Urothelium cell line (cell line): ENCODE measurements at regions not wholly inside any gene's neighbourhood (a gene's known extent, or its start where the extent isn't known, plus 50 kb on each side); places are given as distances from the start of the nearest gene placed in this dataset.
"Not testable (repeated sequence)": the region's sequence is repeated elsewhere in the genome, so short reads cannot be mapped to it uniquely, and the experiment has no call there.

Experiments
- DNase-seq: peaks from one replicate; pipeline ENCODE4 v3.0.0; 2011; ENCODE audit warnings: low spot score, mixed read lengths
- FAIRE-seq: peaks from 2 replicates; lab custom pipeline; 2011; peaks lifted over from hg19 to GRCh38; lab: Jason Lieb, UNC

DNA sequence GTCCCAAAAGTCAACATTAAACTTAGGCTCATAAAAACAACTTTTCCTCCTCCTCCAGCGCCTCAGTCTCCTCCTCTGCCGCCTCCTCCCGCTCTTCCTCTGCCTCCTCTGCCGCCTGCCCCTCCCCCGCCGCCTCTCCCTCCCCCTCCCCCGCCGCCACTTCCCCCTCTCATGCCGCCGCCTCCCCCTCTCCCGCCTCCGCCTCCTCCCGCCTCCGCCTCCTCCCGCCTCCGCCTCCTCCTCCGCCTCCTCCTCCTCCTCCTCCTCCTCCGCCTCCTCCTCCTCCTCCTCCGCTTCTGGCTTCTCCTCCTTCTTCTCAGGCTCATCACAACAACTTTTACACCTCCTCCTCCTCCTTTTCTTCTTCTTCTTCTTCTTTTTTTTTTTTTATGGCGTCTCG, 599.9 kb downstream of the TMEM182 start:
- FAIRE-seq (peak; percentile 93), DNase-seq (peak; percentile 79)

DNA sequence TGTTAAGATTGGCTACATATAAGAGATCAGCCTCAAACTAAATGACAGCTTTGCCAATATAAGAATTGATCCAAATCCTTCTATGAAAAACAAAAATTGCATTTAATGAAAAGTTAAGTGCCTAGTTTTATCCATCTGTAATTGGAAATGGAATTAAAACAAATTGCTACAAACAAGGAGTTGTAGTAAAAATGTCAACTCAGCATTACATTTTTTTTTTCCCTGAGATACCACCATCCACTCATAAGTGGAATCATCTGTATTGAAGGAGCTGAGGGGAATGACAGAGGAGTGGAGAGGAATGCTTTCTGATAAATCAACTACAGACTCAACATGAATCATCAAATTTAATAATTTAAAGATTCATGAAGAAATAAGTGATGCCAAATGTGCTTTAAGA, 601.8 kb downstream of the TMEM182 start:
- DNase-seq (no peak), FAIRE-seq (no peak)

DNA sequence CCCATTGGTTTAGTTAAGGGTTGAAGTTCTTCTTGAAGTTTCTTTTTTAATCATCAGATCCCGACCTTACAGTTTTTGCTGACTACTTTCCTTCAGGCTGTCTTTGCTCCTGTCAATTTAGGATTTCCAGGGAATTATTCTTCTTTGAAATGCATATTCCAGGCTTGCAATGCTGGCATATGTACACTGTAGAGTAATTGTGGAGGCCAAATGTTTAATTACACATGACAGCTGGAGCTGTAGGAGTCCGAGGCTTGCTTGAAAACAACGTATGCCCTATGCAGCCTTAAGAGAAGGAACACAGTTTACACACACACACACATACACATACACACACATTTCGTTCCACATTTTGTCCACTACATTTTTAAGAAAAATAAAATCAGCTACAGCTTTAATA, 602.3 kb downstream of the TMEM182 start:
- FAIRE-seq (no peak), DNase-seq (no peak)

DNA sequence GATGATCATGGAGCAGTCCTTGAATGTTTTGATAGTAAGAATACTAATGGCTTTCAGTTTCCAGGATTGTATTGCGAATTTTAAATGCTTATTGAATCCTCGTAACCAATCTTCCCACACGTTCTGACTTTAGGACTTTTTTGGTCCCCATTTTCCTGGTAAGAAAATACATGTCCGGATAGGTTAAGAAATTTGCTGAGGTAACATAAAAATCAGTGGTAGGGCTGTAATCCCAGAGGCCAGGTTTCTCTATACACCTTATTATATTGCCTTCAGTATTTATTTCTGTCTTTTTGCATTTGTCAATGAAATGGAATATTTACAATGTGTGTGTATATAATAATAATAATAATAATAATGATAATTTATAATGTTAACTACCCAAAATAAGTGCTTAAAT, 603.2 kb downstream of the TMEM182 start:
- no peak for DNase-seq
- no peak for FAIRE-seq

DNA sequence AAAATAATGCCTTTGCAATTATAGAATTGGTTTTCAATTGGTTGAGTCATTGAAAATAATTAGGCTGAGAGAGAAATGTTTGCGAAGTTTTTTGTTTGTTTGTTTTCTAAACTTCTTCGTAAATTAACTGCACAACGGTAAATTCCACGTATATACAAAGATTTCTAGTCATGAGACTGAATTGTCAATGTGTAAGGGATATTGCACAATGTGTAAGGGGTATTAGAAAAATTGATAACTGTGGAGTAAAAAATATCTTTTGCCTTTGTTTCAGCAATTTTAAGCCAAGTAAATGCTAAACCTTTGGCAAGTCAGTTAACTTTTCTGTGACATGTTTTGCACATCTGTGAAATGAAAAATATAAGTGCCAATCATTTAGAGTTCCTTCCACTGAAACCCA, 606.0 kb downstream of the TMEM182 start:
- FAIRE-seq (no peak), DNase-seq (no peak)

DNA sequence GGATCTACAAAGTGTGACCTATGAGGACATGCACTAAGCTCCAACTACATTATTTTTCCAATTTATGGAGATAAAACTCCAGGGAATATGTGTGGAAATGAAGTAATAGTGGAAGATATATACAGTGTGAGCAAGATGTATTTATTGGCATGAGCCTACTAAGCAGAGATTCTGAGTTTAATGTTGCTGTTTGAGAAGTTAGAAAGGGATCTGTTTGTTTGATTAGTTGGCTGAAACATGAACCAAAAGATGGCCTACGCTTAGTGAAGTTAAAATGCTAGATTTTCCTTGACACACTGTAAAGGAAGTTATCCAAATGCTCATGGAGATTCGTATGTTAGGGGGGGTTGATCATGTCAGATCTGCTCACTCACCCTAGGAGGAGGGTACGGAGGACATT, 621.7 kb downstream of the TMEM182 start:
- FAIRE-seq (no peak), DNase-seq (no peak)

DNA sequence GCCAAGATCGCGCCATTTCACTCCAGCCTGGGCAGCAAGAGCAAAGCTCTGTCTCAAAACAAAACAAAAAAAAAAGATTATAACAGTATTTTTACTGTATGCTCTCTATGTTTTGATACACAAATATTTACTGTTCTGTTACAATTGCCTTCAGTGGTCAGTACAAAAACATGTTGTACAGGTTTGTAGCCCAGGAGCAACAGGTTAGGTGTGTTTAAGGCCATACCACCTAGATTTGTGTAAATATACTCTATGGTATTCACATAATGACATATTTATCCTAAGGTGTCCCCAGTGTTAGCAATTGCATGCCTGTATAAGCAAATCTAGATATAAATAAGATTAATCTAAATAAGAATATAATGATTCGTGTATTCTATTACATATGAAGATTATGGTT, 625.0 kb downstream of the TMEM182 start:
- DNase-seq (no peak), FAIRE-seq (no peak)

DNA sequence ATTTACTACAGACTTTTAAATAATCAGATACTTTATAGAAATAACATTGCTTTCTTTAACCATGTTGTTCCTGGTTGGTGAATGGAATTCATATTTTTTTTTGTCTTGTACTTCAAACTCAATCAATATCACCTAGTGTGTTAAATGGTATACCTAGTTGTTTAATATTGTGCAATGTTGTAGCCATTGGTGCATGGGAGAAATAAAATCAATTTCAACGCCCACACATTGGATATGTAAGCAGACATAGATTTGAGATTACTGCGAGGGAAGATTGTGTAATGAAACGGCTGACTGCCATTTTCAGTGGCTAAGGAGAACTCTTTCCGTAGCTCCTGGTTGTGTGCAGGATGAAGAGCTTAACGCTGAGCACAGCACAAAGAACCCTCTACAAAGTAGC, 626.1 kb downstream of the TMEM182 start:
- no peak for DNase-seq
- FAIRE-seq, result no peak

DNA sequence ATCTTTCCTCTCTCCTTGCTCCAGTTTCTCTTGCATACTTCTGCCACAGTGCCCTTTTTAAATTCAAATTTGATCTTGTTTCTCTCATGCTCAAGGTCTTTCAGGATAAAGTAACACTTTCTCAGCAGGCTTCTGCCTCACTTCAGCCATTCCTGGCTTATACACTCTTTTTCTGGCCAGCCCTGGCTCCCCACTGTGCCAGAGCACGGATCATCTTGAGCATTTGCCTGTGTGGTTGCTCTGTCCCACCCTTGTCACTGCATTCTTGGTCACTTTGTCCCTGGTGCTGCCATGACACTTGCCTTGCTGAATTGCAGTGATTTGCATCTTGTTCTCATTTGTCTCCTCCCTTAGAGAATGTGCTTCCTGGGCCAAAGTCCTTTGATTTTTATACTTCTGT, 634.3 kb downstream of the TMEM182 start:
- FAIRE-seq, result peak; percentile 42
- no peak for DNase-seq

DNA sequence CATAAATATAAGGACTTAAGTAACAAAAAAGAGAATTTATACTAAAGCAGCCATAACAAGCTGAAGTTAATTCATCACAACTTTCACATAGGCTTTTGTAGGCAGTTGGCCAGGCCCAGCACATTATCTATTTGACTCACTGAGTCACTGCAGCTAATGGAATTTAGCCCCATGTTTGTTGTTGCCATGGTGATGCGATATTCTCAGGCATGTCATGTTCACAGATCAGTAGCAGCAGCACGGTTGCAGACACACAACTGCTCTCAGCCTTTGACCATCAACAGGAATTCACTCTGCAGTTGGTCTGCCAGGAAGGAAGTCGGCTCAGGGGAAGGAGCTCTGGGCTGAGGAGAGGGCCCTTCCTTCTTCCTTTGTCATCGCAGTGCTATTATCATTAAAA, 639.8 kb downstream of the TMEM182 start:
- FAIRE-seq (peak; percentile 86), DNase-seq (peak; percentile 66)

DNA sequence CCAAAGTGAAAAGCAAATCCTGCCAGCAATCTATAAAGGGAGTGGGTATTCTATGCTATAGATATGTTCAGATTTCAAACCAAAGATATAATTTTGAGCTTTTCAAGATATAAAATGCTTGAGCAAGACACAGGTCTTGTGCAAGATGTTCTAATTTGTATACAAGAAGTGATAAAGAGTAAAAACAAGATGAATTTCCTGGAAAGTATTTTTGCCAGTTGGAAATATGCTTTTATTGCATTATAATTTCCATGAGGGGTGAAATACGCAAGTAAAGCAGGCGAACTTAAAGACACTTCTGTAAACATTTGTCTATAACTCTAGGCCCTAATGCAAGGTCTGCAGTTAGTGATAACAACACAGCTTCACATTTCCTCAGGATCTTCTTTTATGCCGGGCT, 640.5 kb downstream of the TMEM182 start:
- FAIRE-seq (no peak), DNase-seq (no peak)

DNA sequence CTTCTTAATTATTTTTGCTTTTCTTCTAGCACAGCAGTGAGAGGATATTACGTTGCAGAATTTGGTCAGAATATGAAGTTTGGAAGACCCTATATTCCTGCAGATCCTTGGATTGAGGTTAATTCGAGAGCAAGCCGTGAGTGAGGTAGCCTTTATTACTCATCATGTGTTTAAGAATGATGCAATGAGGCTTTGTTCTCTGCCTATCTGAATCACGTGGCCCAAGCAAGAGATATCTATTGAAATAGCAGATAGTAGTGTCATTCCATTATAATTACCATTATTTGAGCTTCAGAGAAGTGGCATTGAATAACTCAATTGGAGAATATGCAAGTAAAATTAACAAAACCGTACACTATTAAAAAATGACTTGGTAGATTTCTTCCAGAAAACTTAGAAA, 641.1 kb downstream of the TMEM182 start:
- peak; percentile 16 for DNase-seq
- FAIRE-seq, result no peak

DNA sequence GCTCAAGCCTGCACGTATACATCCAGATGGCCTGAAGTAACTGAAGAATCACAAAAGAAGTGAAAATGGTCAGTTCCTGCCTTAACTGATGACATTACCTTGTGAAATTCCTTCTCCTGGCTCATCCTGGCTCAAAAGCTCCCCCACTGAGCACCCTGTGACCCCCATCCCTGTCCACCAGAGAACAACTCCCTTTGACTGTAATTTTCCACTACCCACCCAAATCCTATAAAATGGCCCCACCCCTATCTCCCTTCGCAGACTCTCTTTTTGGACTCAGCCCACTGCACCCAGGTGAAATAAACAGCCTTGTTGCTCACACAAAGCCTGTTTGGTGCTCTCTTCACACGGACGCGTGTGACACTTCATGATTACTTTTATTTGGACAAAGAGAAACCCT, 641.6 kb downstream of the TMEM182 start:
- not testable (repeated sequence) for DNase-seq, FAIRE-seq

DNA sequence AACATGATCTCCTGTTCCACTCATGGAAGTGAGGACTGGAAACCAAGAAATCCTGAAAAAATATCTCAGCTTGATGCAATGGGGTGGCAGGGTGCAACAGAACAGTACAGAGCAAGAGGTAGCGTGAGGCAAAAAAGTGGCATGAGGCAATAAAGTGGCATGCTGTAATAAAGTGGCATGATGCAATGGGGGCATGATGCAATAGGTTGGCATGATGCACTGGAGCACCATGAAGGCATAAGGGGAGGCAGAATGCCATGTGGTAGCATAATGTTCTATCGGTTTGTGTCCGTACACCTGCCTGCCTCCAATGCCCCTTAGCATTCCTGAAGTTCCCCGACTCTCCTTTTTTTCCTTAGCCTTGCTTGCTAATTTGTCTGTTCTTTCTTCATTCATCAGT, 648.4 kb downstream of the TMEM182 start:
- no peak for DNase-seq
- FAIRE-seq, result peak; percentile 5

DNA sequence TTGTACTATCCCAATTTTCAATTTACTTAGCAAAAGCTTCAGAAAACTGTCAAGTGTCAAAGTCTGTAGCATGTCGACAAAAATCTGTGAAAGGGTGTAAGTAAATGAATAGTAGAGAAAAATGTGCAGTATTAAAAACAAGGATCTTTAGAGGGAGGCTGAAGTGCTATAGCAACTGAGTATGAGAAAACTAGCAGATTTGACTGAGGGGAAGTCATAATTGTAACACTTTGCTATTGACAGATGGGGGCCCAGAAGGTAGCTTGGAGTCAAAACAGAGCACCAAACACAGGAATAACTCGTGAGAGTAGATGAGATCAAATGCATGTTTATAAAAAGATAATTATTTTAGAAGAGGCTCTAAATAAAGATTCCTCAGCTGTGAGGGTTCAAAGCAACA, 657.7 kb downstream of the TMEM182 start:
- FAIRE-seq (no peak), DNase-seq (no peak)

DNA sequence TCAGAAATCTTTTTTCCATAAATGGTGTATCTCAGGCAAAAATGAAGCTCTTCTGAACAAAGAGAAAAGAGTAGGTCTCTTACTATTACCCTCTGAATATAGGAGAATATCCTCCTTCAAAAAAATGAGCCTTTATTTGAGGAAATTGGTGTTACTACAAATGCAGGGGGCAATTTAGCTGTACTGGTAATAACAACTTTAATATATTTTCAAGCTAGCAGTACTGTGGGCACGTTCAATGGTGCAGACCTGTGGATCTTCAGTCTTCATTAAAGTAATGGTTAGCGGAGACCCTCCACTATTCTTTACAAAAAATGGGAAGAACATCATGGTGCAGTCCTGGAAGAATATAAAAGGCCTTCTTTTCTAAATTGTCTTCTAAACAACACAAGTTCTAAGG, 661.3 kb downstream of the TMEM182 start:
- FAIRE-seq, result no peak
- no peak for DNase-seq

DNA sequence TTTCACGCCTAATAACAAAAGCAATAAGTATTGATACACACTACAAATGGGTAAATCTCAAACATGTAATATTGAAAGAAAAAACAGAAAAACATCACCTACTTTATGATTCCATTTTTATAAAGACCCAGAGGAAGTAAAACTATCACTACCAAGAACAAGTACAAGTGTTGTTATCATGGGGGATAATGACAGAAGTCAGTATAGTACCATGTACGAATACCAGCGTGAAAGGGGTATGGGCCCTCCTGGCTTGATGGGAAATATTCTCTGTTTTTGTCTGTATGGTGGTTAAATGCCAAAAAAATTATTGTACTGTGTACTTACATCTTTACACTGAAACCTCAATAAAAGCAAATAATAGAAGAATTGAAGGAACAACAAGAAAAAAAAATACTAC, 665.7 kb downstream of the TMEM182 start:
- FAIRE-seq, result no peak
- no peak for DNase-seq

DNA sequence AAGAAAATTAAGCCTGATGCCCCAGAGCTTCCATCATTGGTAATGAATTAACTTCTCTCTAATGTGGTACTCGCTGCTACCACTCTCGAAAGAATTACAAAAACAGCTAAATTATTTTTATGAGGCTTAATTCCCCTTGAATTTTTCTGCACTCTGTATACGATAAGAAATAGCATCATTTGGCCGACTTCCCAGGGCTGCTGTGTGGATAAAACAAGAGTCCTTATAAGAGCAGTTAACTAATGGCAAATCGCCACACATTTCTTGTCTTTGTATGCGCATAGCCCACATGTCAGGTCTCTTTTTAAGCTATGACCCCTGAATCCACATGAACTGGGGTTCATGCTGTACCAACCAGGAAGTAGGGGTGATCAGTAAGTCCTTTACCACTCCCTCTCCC, 668.4 kb downstream of the TMEM182 start:
- FAIRE-seq, result no peak
- no peak for DNase-seq

DNA sequence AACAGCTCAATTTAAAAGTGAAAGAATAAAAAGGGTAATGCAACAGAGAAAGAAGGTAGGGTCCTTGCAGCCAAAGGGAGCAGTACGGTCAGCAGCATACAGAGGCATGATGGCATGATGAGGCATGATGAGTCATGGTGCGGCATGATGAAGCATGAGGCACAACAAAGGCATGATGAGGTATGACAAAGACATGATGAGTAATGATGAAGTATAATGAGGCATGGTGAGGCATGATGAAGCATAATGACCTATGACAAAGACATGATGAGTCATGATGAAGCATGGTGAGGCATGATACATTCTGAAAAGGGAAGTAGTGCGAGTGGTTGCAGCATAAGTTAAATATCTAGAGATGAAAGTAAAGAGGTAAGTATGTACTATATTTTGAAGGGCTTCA, 673.2 kb downstream of the TMEM182 start:
- FAIRE-seq (peak; percentile 95), DNase-seq (peak; percentile 12)

DNA sequence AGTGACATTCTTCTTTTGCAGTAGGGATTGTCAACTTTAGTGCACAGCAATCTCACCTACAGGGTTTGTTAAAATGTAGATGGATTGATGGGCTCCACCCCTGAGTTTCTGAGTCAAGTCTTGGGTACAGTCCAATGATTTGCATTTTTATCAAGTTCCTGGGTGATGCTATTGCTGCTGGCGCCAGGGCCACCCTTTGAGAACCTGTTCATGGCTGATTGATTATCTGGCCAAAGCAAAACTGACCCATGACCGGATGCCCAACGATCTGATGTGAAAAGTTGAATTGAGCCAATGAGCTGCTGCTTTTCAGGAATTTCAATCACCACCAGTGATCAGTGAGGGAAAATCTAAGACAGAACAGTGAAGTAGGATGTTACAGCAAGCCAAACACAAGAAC, 675.3 kb downstream of the TMEM182 start:
- FAIRE-seq (no peak), DNase-seq (no peak)

DNA sequence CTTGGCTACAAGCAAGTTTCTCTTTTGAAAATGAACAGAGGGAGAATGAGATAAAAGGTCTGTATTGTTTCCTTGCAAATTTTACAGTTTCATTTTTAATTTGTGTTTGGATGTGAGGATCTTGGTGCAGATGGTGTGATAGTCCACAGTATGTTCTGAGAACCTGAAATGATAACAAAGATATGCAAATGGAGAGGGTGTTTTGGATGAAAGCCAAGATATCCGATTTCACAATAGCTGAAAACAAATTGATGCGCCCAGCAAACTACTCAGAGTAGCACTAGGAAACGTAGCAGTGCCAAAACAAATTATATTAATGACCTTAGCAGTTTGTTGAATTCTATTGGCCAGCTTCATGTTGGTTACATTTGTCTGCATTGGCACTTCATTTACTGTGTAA, 683.5 kb downstream of the TMEM182 start:
- FAIRE-seq, result no peak
- DNase-seq, result no peak

DNA sequence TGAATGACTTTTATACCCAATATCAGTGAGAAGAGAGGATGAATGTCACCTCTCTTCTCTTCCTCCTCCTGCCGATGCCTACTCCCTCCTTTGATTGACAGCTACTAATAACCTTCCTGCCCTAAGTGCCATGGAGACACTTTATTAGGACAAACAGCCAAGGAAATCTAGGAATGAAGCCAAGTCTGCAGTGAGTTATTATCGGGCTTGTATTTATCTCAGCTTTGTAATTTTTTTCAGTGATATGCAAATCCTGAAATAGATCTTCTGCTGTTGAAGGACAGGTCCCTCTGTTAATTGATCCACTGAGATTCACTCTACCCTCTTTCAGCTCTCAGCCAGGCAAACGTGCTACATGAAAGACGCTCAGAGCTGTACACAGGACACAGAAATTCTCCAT, 686.7 kb downstream of the TMEM182 start:
- no peak for FAIRE-seq
- DNase-seq, result no peak

DNA sequence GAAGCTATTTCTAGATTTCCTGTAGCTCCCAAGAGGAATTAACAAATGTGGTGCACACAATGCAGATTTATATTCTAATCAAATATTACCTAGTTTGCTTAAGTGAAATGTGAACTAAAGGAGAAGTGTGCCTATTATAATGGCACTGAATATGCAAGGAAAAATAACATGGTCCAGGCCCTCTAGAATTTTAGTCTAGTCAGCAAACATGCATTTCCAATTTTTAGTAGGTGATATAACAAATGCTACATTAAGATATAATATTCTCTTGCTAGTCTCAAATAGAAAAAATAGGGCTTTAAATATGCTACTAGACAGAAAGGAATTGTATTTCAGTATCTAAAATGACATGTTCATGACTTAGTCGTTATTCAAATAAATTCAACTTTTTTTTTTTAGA, 689.5 kb downstream of the TMEM182 start:
- FAIRE-seq, result no peak
- DNase-seq, result no peak

DNA sequence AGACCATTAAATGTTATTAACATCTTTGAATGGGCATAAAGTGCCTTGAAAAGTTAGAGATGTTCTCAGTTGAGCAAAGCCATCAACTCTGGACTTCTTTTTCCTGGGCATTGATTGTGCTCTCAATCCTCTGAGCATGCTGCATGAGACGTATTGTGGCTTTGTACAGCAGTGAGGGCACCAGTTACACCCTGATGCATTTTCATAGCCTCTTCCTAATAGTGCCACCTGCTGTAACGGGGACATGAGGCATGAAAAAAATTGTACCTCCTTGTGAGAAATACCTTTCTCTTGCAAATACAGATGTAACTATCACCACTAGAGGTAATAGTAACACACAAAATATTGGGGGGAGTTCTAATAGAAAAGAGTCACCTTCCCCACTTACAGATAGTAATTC, 697.5 kb downstream of the TMEM182 start:
- DNase-seq, result no peak
- FAIRE-seq, result no peak
